GM18517 (cell line): ENCODE measurements at regions not wholly inside any gene's neighbourhood (a gene's known extent, or its start where the extent isn't known, plus 50 kb on each side); places are given as distances from the start of the nearest gene placed in this dataset.
"Not testable (repeated sequence)": the region's sequence is repeated elsewhere in the genome, so short reads cannot be mapped to it uniquely, and the experiment has no call there.

Experiments used
- ATAC-seq: cut with Tn5 transposase; IDR thresholded peaks from one replicate; pipeline ENCODE4 v1.9.1; 2021; ENCODE audit warnings: mild to moderate bottlenecking, moderate library complexity; ENCODE audit not compliant: unreplicated experiment

- no peak for ATAC-seq
Measured at GRCh38 chr6:78639111-78640110, 227.9 kb upstream of the IRAK1BP1 start.

GRCh38 chr6:78643976-78644375 lies 223.4 kb upstream of the IRAK1BP1 start:
- ATAC-seq, result not testable (repeated sequence)

GRCh38 chr6:78646542-78647415 lies 220.6 kb upstream of the IRAK1BP1 start:
- ATAC-seq, result not testable (repeated sequence)

- not testable (repeated sequence) for ATAC-seq
Measured at GRCh38 chr6:78665819-78666218, 201.5 kb upstream of the IRAK1BP1 start.

- no peak for ATAC-seq
Measured at GRCh38 chr6:78666764-78667163, 200.6 kb upstream of the IRAK1BP1 start.

- no peak for ATAC-seq
Measured at GRCh38 chr6:78670156-78670555, 197.2 kb upstream of the IRAK1BP1 start.

GRCh38 chr6:78670802-78671201 lies 196.5 kb upstream of the IRAK1BP1 start:
- no peak for ATAC-seq

- not testable (repeated sequence) for ATAC-seq
Measured at GRCh38 chr6:78676069-78677007, 191.0 kb upstream of the IRAK1BP1 start.

- ATAC-seq, result no peak
Measured at GRCh38 chr6:78688668-78689067, 178.7 kb upstream of the IRAK1BP1 start.

- ATAC-seq, result no peak
Measured at GRCh38 chr6:78693835-78694234, 173.5 kb upstream of the IRAK1BP1 start.

- ATAC-seq, result not testable (repeated sequence)
Measured at GRCh38 chr6:78694628-78695027, 172.7 kb upstream of the IRAK1BP1 start.

- no peak for ATAC-seq
Measured at GRCh38 chr6:78700991-78701390, 166.4 kb upstream of the IRAK1BP1 start.

GRCh38 chr6:78701407-78701806 lies 165.9 kb upstream of the IRAK1BP1 start:
- no peak for ATAC-seq

GRCh38 chr6:78709021-78709420 lies 158.3 kb upstream of the IRAK1BP1 start:
- no peak for ATAC-seq

GRCh38 chr6:78713564-78713963 lies 153.8 kb upstream of the IRAK1BP1 start:
- ATAC-seq, result no peak

- no peak for ATAC-seq
Measured at GRCh38 chr6:78744144-78744543, 123.2 kb upstream of the IRAK1BP1 start.

- no peak for ATAC-seq
Measured at GRCh38 chr6:78746457-78746856, 120.9 kb upstream of the IRAK1BP1 start.

- ATAC-seq, result no peak
Measured at GRCh38 chr6:78749326-78749725, 118.0 kb upstream of the IRAK1BP1 start.

GRCh38 chr6:78758297-78758798 lies 109.0 kb upstream of the IRAK1BP1 start:
- ATAC-seq, result not testable (repeated sequence)

- no peak for ATAC-seq
Measured at GRCh38 chr6:78768271-78768670, 99.1 kb upstream of the IRAK1BP1 start.
